Gastrocnemius medialis (tissue), 4 donors: ENCODE measurements at regions not wholly inside any gene's neighbourhood (a gene's known extent, or its start where the extent isn't known, plus 50 kb on each side); places are given as distances from the start of the nearest gene placed in this dataset.

ENCODE experiments used
- POLR2A ChIP-seq, 2 donors: fragments of 450-650 bp; IDR thresholded peaks; one replicate each; pipeline ENCODE4 v1.6.1; 2017; ENCODE audit warnings: antibody characterized with exemption in 2 of 2, mild to moderate bottlenecking in 2 of 2, moderate library complexity in 2 of 2
- TF ChIP-seq, protein P1 (sequence below), 5 experiments: fragments of 450-650 bp in 3 of 5; fragments of 200-600 bp in 2 of 5; sonication (generic) in 2 of 5; IDR thresholded peaks in 4 of 5; conservative IDR thresholded peaks in 1 of 5; 1 replicate in 4 of 5; 2 replicates in 1 of 5; pipeline ENCODE4 v1.5.1; 2016 to 2019; ENCODE audit warnings: antibody characterized with exemption in 5 of 5, mild to moderate bottlenecking in 3 of 5, moderate library complexity in 3 of 5

GRCh38 chr13:105255472-105255871 is 1280.0 kb downstream of the EFNB2 start:
- TF ChIP-seq, protein P1, sequence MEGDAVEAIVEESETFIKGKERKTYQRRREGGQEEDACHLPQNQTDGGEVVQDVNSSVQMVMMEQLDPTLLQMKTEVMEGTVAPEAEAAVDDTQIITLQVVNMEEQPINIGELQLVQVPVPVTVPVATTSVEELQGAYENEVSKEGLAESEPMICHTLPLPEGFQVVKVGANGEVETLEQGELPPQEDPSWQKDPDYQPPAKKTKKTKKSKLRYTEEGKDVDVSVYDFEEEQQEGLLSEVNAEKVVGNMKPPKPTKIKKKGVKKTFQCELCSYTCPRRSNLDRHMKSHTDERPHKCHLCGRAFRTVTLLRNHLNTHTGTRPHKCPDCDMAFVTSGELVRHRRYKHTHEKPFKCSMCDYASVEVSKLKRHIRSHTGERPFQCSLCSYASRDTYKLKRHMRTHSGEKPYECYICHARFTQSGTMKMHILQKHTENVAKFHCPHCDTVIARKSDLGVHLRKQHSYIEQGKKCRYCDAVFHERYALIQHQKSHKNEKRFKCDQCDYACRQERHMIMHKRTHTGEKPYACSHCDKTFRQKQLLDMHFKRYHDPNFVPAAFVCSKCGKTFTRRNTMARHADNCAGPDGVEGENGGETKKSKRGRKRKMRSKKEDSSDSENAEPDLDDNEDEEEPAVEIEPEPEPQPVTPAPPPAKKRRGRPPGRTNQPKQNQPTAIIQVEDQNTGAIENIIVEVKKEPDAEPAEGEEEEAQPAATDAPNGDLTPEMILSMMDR (IDR thresholded peaks at IDR 0.05 in 4 of 5, conservative IDR thresholded peaks at IDR 0.05 in 1 of 5), result no peak
- TF ChIP-seq POLR2A (IDR thresholded peaks at IDR 0.05), result no peak
